K562 (cell line): ENCODE measurements at regions not wholly inside any gene's neighbourhood (a gene's known extent, or its start where the extent isn't known, plus 50 kb on each side); places are given as distances from the start of the nearest gene placed in this dataset.

Experiments
- ATAC-seq: fragments of 200-7000 bp; cut with Tn5 transposase; 3 replicates; pipeline ENCODE4 v1.9.1; 2020; ENCODE audit warnings: moderate library complexity
- BruUV-seq: library from RNA; stranded (reverse); fragments of 400-500 nt; replicated peaks from 2 replicates; lab custom pipeline; 2021; lab: Mats Ljungman, UMichigan
- CTCF ChIA-PET: fragments of 300-600 bp; formaldehyde crosslinking; extraction: SDS; loops from one replicate; lab custom pipeline; 2021; ENCODE audit warnings: low intra/inter-chr PET ratio; lab: Yijun Ruan, JAX
- POLR2A ChIA-PET: fragments of 300-600, 350-650 bp; sonication (Branson Sonifier 250); formaldehyde crosslinking; extraction: SDS; loops from one replicate; lab custom pipeline; 2021; ENCODE audit warnings: antibody characterized with exemption, inconsistent platforms; lab: Yijun Ruan, JAX
- DNase-seq, 4 experiments: peaks; one replicate each; pipeline versions ENCODE4 v3.0.0 to v3.0.0-alpha.2; 2011 to 2018; ENCODE audit warnings: low spot score in 3 of 4, mixed read lengths in 3 of 4; ENCODE audit errors: extremely low read depth in 1 of 4
- FAIRE-seq: peaks from 2 replicates; lab custom pipeline; 2011; peaks lifted over from hg19 to GRCh38; lab: Jason Lieb, UNC
- H2AFZ ChIP-seq: 2 replicates; pipeline ENCODE4 v1.6.0; 2011; ENCODE audit warnings: low read depth, low read length, control low read depth, inconsistent platforms
- H3K27ac ChIP-seq: fragments of 200-600 bp; 3 replicates; pipeline ENCODE4 v1.8.0; 2011; ENCODE audit warnings: low read depth, mild to moderate bottlenecking, control low read depth, inconsistent platforms, low read length, moderate library complexity, mixed read lengths; ENCODE audit errors: extremely low read depth
- H3K27me3 ChIP-seq, 2 experiments: fragments of 300-600 bp in 1 of 2; 2 replicates in 1 of 2; 3 replicates in 1 of 2; pipeline versions ENCODE4 v1.6.0 to v1.8.0; 2011; ENCODE audit warnings: inconsistent platforms in 2 of 2, low read length in 2 of 2, mild to moderate bottlenecking in 1 of 2, mixed read lengths in 1 of 2, moderate library complexity in 1 of 2; ENCODE audit not compliant: control insufficient read depth in 2 of 2, insufficient read depth in 2 of 2
- H3K36me3 ChIP-seq: fragments of 300-600 bp; 3 replicates; pipeline ENCODE4 v1.8.0; 2011; ENCODE audit warnings: mild to moderate bottlenecking, low read length, inconsistent platforms; ENCODE audit not compliant: control insufficient read depth, insufficient read depth
- H3K4me1 ChIP-seq, 2 experiments: fragments of 200-600 bp in 1 of 2; replicated peaks in 1 of 2; 2 replicates in 1 of 2; 3 replicates in 1 of 2; pipeline versions ENCODE4 v1.5.1 to v1.8.0; 2011; ENCODE audit warnings: inconsistent platforms in 2 of 2, low read length in 2 of 2, mild to moderate bottlenecking in 1 of 2, mixed read lengths in 1 of 2, moderate library complexity in 1 of 2; ENCODE audit not compliant: control insufficient read depth in 2 of 2, insufficient read depth in 2 of 2
- H3K4me2 ChIP-seq: 2 replicates; pipeline ENCODE4 v1.6.1; 2011; ENCODE audit warnings: low read length, control low read depth, inconsistent platforms, mixed read lengths; ENCODE audit not compliant: insufficient read depth
- H3K4me3 ChIP-seq: fragments of 200-600 bp; sonication (generic), shearing (Covaris generic); 2 replicates; pipeline ENCODE4 v1.5.1; 2016; ENCODE audit warnings: control low read depth, inconsistent platforms
- H3K79me2 ChIP-seq: fragments of 200-600 bp; 3 replicates; pipeline ENCODE4 v1.8.0; 2011; ENCODE audit warnings: low read length, inconsistent platforms; ENCODE audit not compliant: control insufficient read depth, insufficient read depth
- H3K9ac ChIP-seq, 2 experiments: 2 replicates each; pipeline versions ENCODE4 v1.6.0 to v1.6.1; 2011; ENCODE audit warnings: low read depth in 2 of 2, low read length in 2 of 2, control low read depth in 1 of 2, inconsistent platforms in 1 of 2, mild to moderate bottlenecking in 1 of 2, mixed read lengths in 1 of 2; ENCODE audit not compliant: insufficient read depth in 1 of 2
- H3K9me1 ChIP-seq: one replicate; pipeline ENCODE4 v1.6.0; 2011; ENCODE audit warnings: inconsistent platforms, mild to moderate bottlenecking, low read length, moderate library complexity; ENCODE audit not compliant: control insufficient read depth, insufficient read depth
- H3K9me3 ChIP-seq: replicated peaks from 2 replicates; pipeline ENCODE4 v1.5.1; 2011; ENCODE audit warnings: low read depth, low read length, inconsistent platforms; ENCODE audit not compliant: control insufficient read depth, insufficient read depth
- H4K20me1 ChIP-seq: replicated peaks from 2 replicates; pipeline ENCODE4 v1.6.1; 2011; ENCODE audit warnings: low read length, inconsistent platforms, mixed read lengths; ENCODE audit not compliant: control insufficient read depth, insufficient read depth
- BDP1 ChIP-seq: IDR thresholded peaks from 3 replicates; pipeline ENCODE4 v1.6.1; 2011; ENCODE audit not compliant: insufficient read length, insufficient read depth
- BMI1 ChIP-seq: fragments of 150-350 bp; IDR thresholded peaks from 2 replicates; pipeline ENCODE4 v1.6.1; 2014; ENCODE audit warnings: low read length
- CREM ChIP-seq: IDR thresholded peaks from 2 replicates; pipeline ENCODE4 v1.6.1; 2014; ENCODE audit warnings: antibody characterized with exemption, low read depth
- HLTF ChIP-seq: fragments of 450-650 bp; IDR thresholded peaks from 2 replicates; pipeline ENCODE4 v1.6.1; 2016
- KHSRP ChIP-seq: fragments of 450-650 bp; IDR thresholded peaks from 2 replicates; pipeline ENCODE4 v1.6.1; 2017
- PHF20 ChIP-seq: fragments of 450-650 bp; IDR thresholded peaks from 2 replicates; pipeline ENCODE4 v1.6.1; 2018; ENCODE audit not compliant: partially characterized antibody
- PRDM10 ChIP-seq: fragments of 450-650 bp; IDR thresholded peaks from 2 replicates; pipeline ENCODE4 v1.6.1; 2018; ENCODE audit not compliant: partially characterized antibody
- PYGO2 ChIP-seq: fragments of 450-650 bp; IDR thresholded peaks from 2 replicates; pipeline ENCODE4 v1.6.1; 2016; ENCODE audit warnings: mild to moderate bottlenecking, missing genetic modification characterization, moderate library complexity, missing compliant biosample characterization
- RAD51 ChIP-seq: fragments of 450-650 bp; IDR thresholded peaks from 2 replicates; pipeline ENCODE4 v1.7.1; 2016; ENCODE audit warnings: low read depth, mild to moderate bottlenecking, borderline replicate concordance
- RUNX1 ChIP-seq: sonication (generic); IDR thresholded peaks from 2 replicates; pipeline ENCODE4 v1.6.1; 2016; ENCODE audit warnings: antibody characterized with exemption, low read depth
- SMC3 ChIP-seq: conservative IDR thresholded peaks from 2 replicates; pipeline ENCODE4 v1.6.1; 2011; ENCODE audit warnings: low read depth, low read length, improper control_type of control experiment; ENCODE audit not compliant: insufficient read depth
- TOE1 ChIP-seq, 2 experiments: fragments of 450-650 bp in 1 of 2; sonication (generic) in 1 of 2; formaldehyde crosslinking in 1 of 2; IDR thresholded peaks; 2 replicates each; pipeline versions ENCODE4 v1.7.1 to v1.8.0; 2016 to 2022; ENCODE audit warnings: borderline replicate concordance in 2 of 2, mild to moderate bottlenecking in 2 of 2, antibody characterized with exemption in 1 of 2, inconsistent platforms in 1 of 2, low read depth in 1 of 2, missing genetic modification reagents in 1 of 2, moderate library complexity in 1 of 2
- ZC3H8 ChIP-seq: fragments of 450-650 bp; IDR thresholded peaks from 2 replicates; pipeline ENCODE4 v1.6.1; 2017
- ZFP1 ChIP-seq: fragments of 450-650 bp; formaldehyde crosslinking; IDR thresholded peaks from 2 replicates; pipeline ENCODE4 v1.4.0; 2020; ENCODE audit warnings: mild to moderate bottlenecking, mixed read lengths
- ZNF12 ChIP-seq: sonication (generic); formaldehyde crosslinking; IDR thresholded peaks from 2 replicates; pipeline ENCODE4 v1.4.0; 2020; ENCODE audit warnings: mild to moderate bottlenecking, missing genetic modification reagents
- ZNF212 ChIP-seq: fragments of 450-650 bp; formaldehyde crosslinking; IDR thresholded peaks from 2 replicates; pipeline ENCODE4 v1.4.0; 2020; ENCODE audit warnings: mild to moderate bottlenecking
- ZNF274 ChIP-seq: IDR thresholded peaks from 2 replicates; pipeline ENCODE4 v1.6.1; 2011; ENCODE audit warnings: low read depth, mild to moderate bottlenecking, low read length, moderate library complexity, borderline replicate concordance
- ZNF830 ChIP-seq: fragments of 250-450 bp; sonication (Bioruptor Pico); IDR thresholded peaks from 2 replicates; pipeline ENCODE4 v1.5.0; 2021; ENCODE audit warnings: mild to moderate bottlenecking
- whole genome bisulfite sequencing: fragments of 100-300 bp; shearing (Covaris generic); methylation state at CpG from one replicate; pipeline ENCODE4 v1.1.6; 2016; ENCODE audit warnings: low coverage, mixed read lengths; ENCODE audit not compliant: insufficient coverage; ENCODE audit errors: missing lambda C conversion rate; 5-methylcytosine and 5-hydroxymethylcytosine counted together
- in situ Hi-C: fragments of 300-500 bp; cut with MboI; formaldehyde crosslinking; loops from 4 replicates; pipeline ENCODE4 v1.15.0; 2018; ENCODE audit warnings: inconsistent platforms, mixed read lengths
- intact Hi-C: fragments of 100-400 bp; cut with micrococcal nuclease; formaldehyde crosslinking; loops from 2 replicates; pipeline ENCODE4 v1.14.2; 2022
- TF ChIP-seq, protein P1 (sequence below): fragments of 250-450 bp; sonication (Bioruptor Pico); IDR thresholded peaks from 2 replicates; pipeline ENCODE4 v1.8.0; 2022; ENCODE audit warnings: moderate library complexity, mild to moderate bottlenecking, inconsistent platforms
- TF ChIP-seq, protein P2 (sequence below): fragments of 250-450 bp; sonication (Bioruptor Pico); IDR thresholded peaks from 2 replicates; pipeline ENCODE4 v1.5.0; 2020; ENCODE audit warnings: mild to moderate bottlenecking, borderline replicate concordance

- WGBS = 31% methylated on average over 2 of the region's 2 CpGs
Observed at GRCh38 chr12:47323802-47324201, 244.0 kb upstream of the AMIGO2 start.

More at GRCh38 chr12:47323802-47324201, 244.0 kb upstream of the AMIGO2 start:
- POLR2A ChIA-PET = interaction anchor here (0.7 to 1.1 kb wide), 2 partner anchors 13 to 16 kb away, joined by 3 to 6 read pairs; no protein-coding TSS in a partner anchor
- Histone ChIP-seq H3K4me2 (no peak overlapping the region), H3K4me1 (no peaks in the 10 kb centered on the region), H3K9ac (no peak overlapping the region), H3K36me3 (no peaks in the 10 kb centered on the region), H3K79me2 (no peaks in the 10 kb centered on the region), H4K20me1 (no peaks in the 10 kb centered on the region), H3K27ac (no peak overlapping the region), H3K9me1 (no peaks in the 10 kb centered on the region), H3K4me3 (no peak overlapping the region), H2AFZ (no peak overlapping the region), H3K27me3 (no peaks in the 10 kb centered on the region), H3K9me3 (no peaks in the 10 kb centered on the region; the same call in 1 of the 2 replicates)
- ATAC-seq = no peak
- TF ChIP-seq, protein P1, sequence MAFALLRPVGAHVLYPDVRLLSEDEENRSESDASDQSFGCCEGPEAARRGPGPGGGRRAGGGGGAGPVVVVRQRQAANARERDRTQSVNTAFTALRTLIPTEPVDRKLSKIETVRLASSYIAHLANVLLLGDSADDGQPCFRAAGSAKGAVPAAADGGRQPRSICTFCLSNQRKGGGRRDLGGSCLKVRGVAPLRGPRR (CRISPR knock-in tag) = no peak
- TF ChIP-seq, protein P2, sequence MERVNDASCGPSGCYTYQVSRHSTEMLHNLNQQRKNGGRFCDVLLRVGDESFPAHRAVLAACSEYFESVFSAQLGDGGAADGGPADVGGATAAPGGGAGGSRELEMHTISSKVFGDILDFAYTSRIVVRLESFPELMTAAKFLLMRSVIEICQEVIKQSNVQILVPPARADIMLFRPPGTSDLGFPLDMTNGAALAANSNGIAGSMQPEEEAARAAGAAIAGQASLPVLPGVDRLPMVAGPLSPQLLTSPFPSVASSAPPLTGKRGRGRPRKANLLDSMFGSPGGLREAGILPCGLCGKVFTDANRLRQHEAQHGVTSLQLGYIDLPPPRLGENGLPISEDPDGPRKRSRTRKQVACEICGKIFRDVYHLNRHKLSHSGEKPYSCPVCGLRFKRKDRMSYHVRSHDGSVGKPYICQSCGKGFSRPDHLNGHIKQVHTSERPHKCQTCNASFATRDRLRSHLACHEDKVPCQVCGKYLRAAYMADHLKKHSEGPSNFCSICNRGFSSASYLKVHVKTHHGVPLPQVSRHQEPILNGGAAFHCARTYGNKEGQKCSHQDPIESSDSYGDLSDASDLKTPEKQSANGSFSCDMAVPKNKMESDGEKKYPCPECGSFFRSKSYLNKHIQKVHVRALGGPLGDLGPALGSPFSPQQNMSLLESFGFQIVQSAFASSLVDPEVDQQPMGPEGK (CRISPR knock-in tag) = no peak
- TF ChIP-seq RUNX1 (no peak), ZNF274 (no peak), ZNF830 (no peak), KHSRP (no peak), SMC3 (no peak), HLTF (no peak), ZC3H8 (no peak), ZFP1 (no peak), PYGO2 (tag) (no peak), CREM (no peak), ZNF12 (CRISPR knock-in tag) (no peak), ZNF212 (CRISPR knock-in tag) (no peak), TOE1 (IDR thresholded peaks at IDR 0.05; ENCODE audit: borderline replicate concordance) (no peak), TOE1 (CRISPR knock-in tag; IDR thresholded peaks at IDR 0.05; ENCODE audit: borderline replicate concordance, low read depth) (no peak), BDP1 (no peak), RAD51 (no peak), BMI1 (no peak), PRDM10 (no peak), PHF20 (no peak)
- CTCF ChIA-PET = no interaction called here
- intact Hi-C loops = no loop called here
- no peak for DNase-seq
- peak; percentile 65 for FAIRE-seq
- in situ Hi-C loops = no loop called here
- no TSS peak for BruUV-seq
